Fibroblast of the aortic adventitia (primary cell): ENCODE measurements at regions not wholly inside any gene's neighbourhood (a gene's known extent, or its start where the extent isn't known, plus 50 kb on each side); places are given as distances from the start of the nearest gene placed in this dataset.
"Not testable (repeated sequence)": the region's sequence is repeated elsewhere in the genome, so short reads cannot be mapped to it uniquely, and the experiment has no call there.

Experiments used
- DNase-seq: peaks from one replicate; pipeline ENCODE4 v3.0.0-alpha.2; 2010; ENCODE audit warnings: low read depth
- H3K4me3 ChIP-seq: 2 replicates; pipeline ENCODE4 v1.5.1; 2011; ENCODE audit warnings: low read depth, mild to moderate bottlenecking, control low read depth, low read length, moderate library complexity

GRCh38 chr9:39680694-39681401 is 325.4 kb downstream of the SPATA31A1 start:
- DNase-seq, H3K4me3 ChIP-seq: not testable (repeated sequence)

GRCh38 chr9:39728862-39729261 is 373.4 kb downstream of the SPATA31A1 start:
- H3K4me3 ChIP-seq, DNase-seq: not testable (repeated sequence)

- not testable (repeated sequence) for H3K4me3 ChIP-seq, DNase-seq
Measured at GRCh38 chr9:39744898-39745297, 389.4 kb downstream of the SPATA31A1 start.

GRCh38 chr9:39775570-39775969 is 420.1 kb downstream of the SPATA31A1 start:
- not testable (repeated sequence) for DNase-seq, H3K4me3 ChIP-seq

- H3K4me3 ChIP-seq, result peak overlapping the region; percentile 63
- not testable (repeated sequence) for DNase-seq
Measured at GRCh38 chr9:39791356-39791755, 435.9 kb downstream of the SPATA31A1 start.

- not testable (repeated sequence) for DNase-seq, H3K4me3 ChIP-seq
Measured at GRCh38 chr9:39797935-39798334, 442.5 kb downstream of the SPATA31A1 start.

- not testable (repeated sequence) for H3K4me3 ChIP-seq, DNase-seq
Measured at GRCh38 chr9:39799252-39799651, 443.8 kb downstream of the SPATA31A1 start.

- not testable (repeated sequence) for DNase-seq, H3K4me3 ChIP-seq
Measured at GRCh38 chr9:39802561-39802960, 447.1 kb downstream of the SPATA31A1 start.

- peak overlapping the region; percentile 70 for H3K4me3 ChIP-seq
- DNase-seq, result peak; percentile 38
Measured at GRCh38 chr9:39809401-39810226, 454.1 kb downstream of the SPATA31A1 start.

- not testable (repeated sequence) for DNase-seq, H3K4me3 ChIP-seq
Measured at GRCh38 chr9:39810401-39810800, 454.9 kb downstream of the SPATA31A1 start.

GRCh38 chr9:39811615-39812014 is 456.1 kb downstream of the SPATA31A1 start:
- not testable (repeated sequence) for DNase-seq, H3K4me3 ChIP-seq

GRCh38 chr9:39828457-39828856 is 473.0 kb downstream of the SPATA31A1 start:
- not testable (repeated sequence) for DNase-seq, H3K4me3 ChIP-seq
